DMS114 treated with DMSO at 0.1 percent for 48 hours (cell line): ENCODE measurements at regions not wholly inside any gene's neighbourhood (a gene's known extent, or its start where the extent isn't known, plus 50 kb on each side); places are given as distances from the start of the nearest gene placed in this dataset.

Experiments
- DNase-seq: peaks from one replicate; lab custom pipeline; 2025; ENCODE audit not compliant: unreplicated experiment; lab: John Stamatoyannopoulos, UW

- no peak for DNase-seq
Measured at GRCh38 chr6:56864171-56864616, 90.7 kb upstream of the BEND6 start.

GRCh38 chr6:56863366-56863765 lies 91.5 kb upstream of the BEND6 start:
- no peak for DNase-seq

GRCh38 chr6:56862415-56863175 lies 92.3 kb upstream of the BEND6 start:
- no peak for DNase-seq

- no peak for DNase-seq
Measured at GRCh38 chr6:56860475-56860874, 94.4 kb upstream of the BEND6 start.

- DNase-seq: no peak
Measured at GRCh38 chr6:56856036-56856580, 98.8 kb upstream of the BEND6 start.

GRCh38 chr6:56854086-56854485 lies 100.8 kb upstream of the BEND6 start:
- DNase-seq: no peak

- no peak for DNase-seq
Measured at GRCh38 chr6:56853541-56853940, 101.4 kb upstream of the BEND6 start.

GRCh38 chr6:56852260-56853010 lies 102.5 kb upstream of the BEND6 start:
- DNase-seq: no peak

GRCh38 chr6:56851541-56852259 lies 103.2 kb upstream of the BEND6 start:
- peak; percentile 89 for DNase-seq

- no peak for DNase-seq
Measured at GRCh38 chr6:56851074-56851473, 103.8 kb upstream of the BEND6 start.

GRCh38 chr6:56850626-56851025 lies 104.3 kb upstream of the BEND6 start:
- DNase-seq: no peak

GRCh38 chr6:56849896-56850295 lies 105.0 kb upstream of the BEND6 start:
- DNase-seq: no peak

GRCh38 chr6:56848105-56848504 lies 106.8 kb upstream of the BEND6 start:
- no peak for DNase-seq

GRCh38 chr6:56845032-56845431 lies 109.9 kb upstream of the BEND6 start:
- no peak for DNase-seq

- peak; percentile 77 for DNase-seq
Measured at GRCh38 chr6:56843476-56844349, 111.2 kb upstream of the BEND6 start.

GRCh38 chr6:56842686-56843475 lies 112.0 kb upstream of the BEND6 start:
- peak; percentile 37 for DNase-seq

- no peak for DNase-seq
Measured at GRCh38 chr6:56841751-56842150, 113.2 kb upstream of the BEND6 start.

GRCh38 chr6:56841381-56841749 lies 113.5 kb upstream of the BEND6 start:
- DNase-seq: no peak

GRCh38 chr6:56840467-56841380 lies 114.2 kb upstream of the BEND6 start:
- DNase-seq: no peak
